ENCODE measurements at regions not wholly inside any gene's neighbourhood (a gene's known extent, or its start where the extent isn't known, plus 50 kb on each side); places are given as distances from the start of the nearest gene placed in this dataset.

GRCh38 chr18:37937287-37937686 lies 371.7 kb upstream of the CELF4 start:
- Histone ChIP-seq H3K9ac (ENCODE audit: low read depth in 1 of 2, low read length in 2 of 2) (no peak overlapping the region), H3K4me3 (ENCODE audit: low read depth in 1 of 3, low read length in 3 of 3) (no peak overlapping the region), H3K9me3 (ENCODE audit: control insufficient read depth in 4 of 4, low read length in 3 of 4) (no peaks in the 10 kb centered on the region), H3K4me1 (ENCODE audit: control insufficient read depth in 4 of 4, insufficient read depth in 4 of 4, low read length in 3 of 4) (no peaks in the 10 kb centered on the region), H3K36me3 (ENCODE audit: control insufficient read depth in 4 of 4, insufficient read depth in 3 of 4, low read depth in 1 of 4, low read length in 3 of 4) (no peaks in the 10 kb centered on the region), H3K27ac (ENCODE audit: low read depth in 1 of 2, low read length in 2 of 2) (no peak overlapping the region), H3K27me3 (ENCODE audit: control insufficient read depth in 4 of 4, insufficient read depth in 4 of 4, low read length in 3 of 4) (peaks cover 0 to 2% (median 0%) of the 10 kb centered on the region in 4 donors)
- no peak for DNase-seq (ENCODE audit: low spot score)
- 59% methylated on average over 6 of the region's 6 CpGs for WGBS
- no peak for TF ChIP-seq SP1 (IDR thresholded peaks at IDR 0.05)
- TF ChIP-seq FOXA1 (IDR thresholded peaks at IDR 0.05) = no peak
- no peak for TF ChIP-seq CTCF (IDR thresholded peaks at IDR 0.05; ENCODE audit: low read depth, low read length, missing input control)
- no peak for TF ChIP-seq ZBTB33 (IDR thresholded peaks at IDR 0.05)

GRCh38 chr18:37935086-37935485 lies 369.5 kb upstream of the CELF4 start:
- Histone ChIP-seq H3K27ac (ENCODE audit: low read depth in 1 of 2, low read length in 2 of 2) (no peak overlapping the region), H3K36me3 (ENCODE audit: control insufficient read depth in 4 of 4, insufficient read depth in 3 of 4, low read depth in 1 of 4, low read length in 3 of 4) (no peaks in the 10 kb centered on the region), H3K27me3 (ENCODE audit: control insufficient read depth in 4 of 4, insufficient read depth in 4 of 4, low read length in 3 of 4) (peaks cover 0 to 2% (median 0%) of the 10 kb centered on the region in 4 donors), H3K9ac (ENCODE audit: low read depth in 1 of 2, low read length in 2 of 2) (no peak overlapping the region), H3K4me1 (ENCODE audit: control insufficient read depth in 4 of 4, insufficient read depth in 4 of 4, low read length in 3 of 4) (no peaks in the 10 kb centered on the region), H3K4me3 (ENCODE audit: low read depth in 1 of 3, low read length in 3 of 3) (no peak overlapping the region), H3K9me3 (ENCODE audit: control insufficient read depth in 4 of 4, low read length in 3 of 4) (peaks cover 0 to 4% (median 0%) of the 10 kb centered on the region in 4 donors)
- no peak for DNase-seq (ENCODE audit: low spot score)
- WGBS = 76% methylated on average over 2 of the region's 2 CpGs
- TF ChIP-seq HNF4A (conservative IDR thresholded peaks at IDR 0.05) = no peak

GRCh38 chr18:37930640-37931039 lies 365.0 kb upstream of the CELF4 start:
- no peak overlapping the region for H3K4me3 ChIP-seq (ENCODE audit: low read depth in 1 of 3, low read length in 3 of 3)
- H3K36me3 ChIP-seq (ENCODE audit: control insufficient read depth in 4 of 4, insufficient read depth in 3 of 4, low read depth in 1 of 4, low read length in 3 of 4) = no peaks in the 10 kb centered on the region
- DNase-seq (ENCODE audit: low spot score) = no peak
- H3K9ac ChIP-seq (ENCODE audit: low read depth in 1 of 2, low read length in 2 of 2) = no peak overlapping the region
- TF ChIP-seq MAX (IDR thresholded peaks at IDR 0.05) = no peak
- no peak for TF ChIP-seq JUND (IDR thresholded peaks at IDR 0.05)
- no peak for TF ChIP-seq ATF3 (IDR thresholded peaks at IDR 0.05)
- no peak for TF ChIP-seq HNF4A (conservative IDR thresholded peaks at IDR 0.05)
- TF ChIP-seq ZBTB33 (IDR thresholded peaks at IDR 0.05) = no peak
- no peak for TF ChIP-seq FOXA1 (IDR thresholded peaks at IDR 0.05)
- TF ChIP-seq HNF4G (IDR thresholded peaks at IDR 0.05) = no peak
- TF ChIP-seq CTCF (IDR thresholded peaks at IDR 0.05; ENCODE audit: low read depth, low read length, missing input control) = no peak
- TF ChIP-seq FOXA2 (IDR thresholded peaks at IDR 0.05) = no peak
- no peak for TF ChIP-seq RXRA (IDR thresholded peaks at IDR 0.05)
- TF ChIP-seq SP1 (IDR thresholded peaks at IDR 0.05) = no peak
- no peak for TF ChIP-seq YY1 (IDR thresholded peaks at IDR 0.05)
- no peak for TF ChIP-seq RAD21 (IDR thresholded peaks at IDR 0.05)
- TF ChIP-seq TAF1 (conservative IDR thresholded peaks at IDR 0.05) = no peak
- TF ChIP-seq NR2F2 (IDR thresholded peaks at IDR 0.05) = no peak
- no peak for TF ChIP-seq EGR1 (IDR thresholded peaks at IDR 0.05; ENCODE audit: low read depth in 2 of 2)
- peaks cover 0 to 4% (median 0%) of the 10 kb centered on the region in 4 donors for H3K9me3 ChIP-seq (ENCODE audit: control insufficient read depth in 4 of 4, low read length in 3 of 4)
- no peaks in the 10 kb centered on the region for H3K4me1 ChIP-seq (ENCODE audit: control insufficient read depth in 4 of 4, insufficient read depth in 4 of 4, low read length in 3 of 4)
- no peaks in the 10 kb centered on the region for H3K27me3 ChIP-seq (ENCODE audit: control insufficient read depth in 4 of 4, insufficient read depth in 4 of 4, low read length in 3 of 4)
- no peak overlapping the region for H3K27ac ChIP-seq (ENCODE audit: low read depth in 1 of 2, low read length in 2 of 2)
- WGBS = 64% methylated on average over 4 of the region's 4 CpGs

Data from liver (tissue), 8 donors.